Left renal cortex interstitium (tissue), 4 donors: ENCODE measurements at regions not wholly inside any gene's neighbourhood (a gene's known extent, or its start where the extent isn't known, plus 50 kb on each side); places are given as distances from the start of the nearest gene placed in this dataset.
"Not testable (repeated sequence)": the region's sequence is repeated elsewhere in the genome, so short reads cannot be mapped to it uniquely, and the experiment has no call there.

Source experiments
- DNase-seq, 4 donors: peaks; one replicate each; pipeline ENCODE4 v3.0.0-alpha.2; 2013; ENCODE audit warnings: low read depth in 4 of 4, low spot score in 2 of 4, missing footprints in 1 of 4

DNA sequence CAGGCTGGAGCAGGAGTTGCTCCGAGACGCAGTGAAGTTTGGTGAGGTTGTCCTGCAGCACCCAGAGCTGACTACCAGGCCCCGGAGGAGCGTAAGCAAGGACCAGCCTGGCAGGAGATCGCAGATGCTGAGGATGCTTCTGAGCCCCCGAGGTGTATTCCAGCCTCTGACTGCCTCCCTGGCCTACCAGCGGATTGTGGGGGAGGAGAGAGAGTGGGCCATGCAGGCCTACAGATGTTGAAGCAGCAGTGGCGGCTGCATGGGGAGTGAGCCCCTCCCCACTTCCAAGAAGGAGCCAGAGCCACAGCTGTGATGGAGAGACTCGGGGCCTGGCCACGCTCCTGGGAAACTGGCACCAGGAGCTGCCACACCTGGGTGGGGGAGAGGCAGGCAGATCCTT lies 302.5 kb upstream of the PROK2 start:
- DNase-seq: no peak

- no peak for DNase-seq
Observed at GRCh38 chr3:72086743-72087087, 301.8 kb upstream of the PROK2 start.

GRCh38 chr3:72086042-72086742 lies 301.2 kb upstream of the PROK2 start:
- DNase-seq: no peak

DNA sequence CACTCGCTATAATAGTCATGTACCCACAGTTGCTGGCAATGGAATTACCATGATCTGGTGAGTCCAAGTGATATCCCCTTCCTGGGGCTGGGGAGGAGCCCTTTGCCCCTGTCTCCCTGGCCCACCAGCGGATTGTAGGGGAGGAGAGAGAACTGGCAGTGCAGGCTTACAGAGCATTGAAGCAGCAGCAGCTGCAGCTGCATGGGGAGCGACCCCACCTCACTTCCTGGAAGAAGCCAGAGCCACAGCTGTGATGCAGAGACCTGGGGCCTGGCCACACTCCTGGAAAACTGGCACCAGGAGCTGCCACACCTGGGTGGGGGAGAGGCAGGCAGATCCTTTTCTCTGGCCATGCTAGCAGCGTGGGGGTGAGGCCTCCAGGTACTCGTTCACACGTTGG lies 300.1 kb upstream of the PROK2 start:
- DNase-seq: no peak

- DNase-seq: no peak
Observed at GRCh38 chr3:72082776-72083462, 298.0 kb upstream of the PROK2 start.

DNA sequence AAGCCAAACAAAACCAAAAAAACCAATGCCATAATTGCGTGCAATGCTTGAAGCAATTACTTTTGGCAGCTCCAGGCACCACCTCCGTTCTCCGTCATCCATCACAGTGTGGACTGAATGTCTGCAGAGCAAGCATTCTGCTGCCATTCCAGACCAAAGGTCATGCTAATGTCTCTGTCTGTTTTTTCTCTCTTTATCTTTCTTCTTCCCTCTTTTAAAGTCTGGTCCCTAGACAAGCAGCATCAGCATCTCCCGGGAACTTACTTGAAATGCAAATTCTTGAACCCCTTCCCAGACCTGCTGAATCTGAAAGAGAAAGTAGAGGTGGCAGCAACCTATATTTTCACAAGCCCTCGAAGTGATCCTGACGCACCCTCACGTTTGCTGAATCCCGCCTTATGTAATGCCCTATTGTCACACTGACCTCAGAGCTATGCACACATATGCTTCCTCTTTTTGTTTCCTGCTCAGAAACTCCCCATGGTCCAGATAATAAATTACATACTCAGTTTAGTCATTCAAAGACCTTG lies 297.3 kb upstream of the PROK2 start:
- DNase-seq: no peak

- DNase-seq: no peak
Observed at GRCh38 chr3:72081471-72082185, 296.7 kb upstream of the PROK2 start.

- no peak for DNase-seq
Observed at GRCh38 chr3:72080800-72081199, 295.9 kb upstream of the PROK2 start.

DNA sequence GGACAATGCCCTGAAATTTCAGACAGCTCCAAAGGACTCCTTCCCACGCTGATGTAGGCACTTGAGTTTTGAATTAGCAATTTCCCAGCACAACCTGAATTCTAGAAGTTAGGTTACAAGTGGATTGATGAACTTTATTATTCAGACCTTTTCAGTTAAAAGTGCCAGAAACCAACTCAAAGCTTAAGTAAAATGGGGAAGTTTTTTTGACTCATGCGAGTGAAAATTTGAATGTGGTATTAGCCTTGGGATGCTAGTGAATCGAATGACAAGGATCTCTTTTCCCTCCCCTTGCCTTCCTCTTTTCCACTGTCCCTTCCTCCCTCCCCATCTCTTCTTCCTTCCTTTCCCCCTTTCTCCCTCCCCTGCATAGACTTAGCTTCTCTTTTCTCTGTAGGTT lies 295.1 kb upstream of the PROK2 start:
- DNase-seq: no peak

DNA sequence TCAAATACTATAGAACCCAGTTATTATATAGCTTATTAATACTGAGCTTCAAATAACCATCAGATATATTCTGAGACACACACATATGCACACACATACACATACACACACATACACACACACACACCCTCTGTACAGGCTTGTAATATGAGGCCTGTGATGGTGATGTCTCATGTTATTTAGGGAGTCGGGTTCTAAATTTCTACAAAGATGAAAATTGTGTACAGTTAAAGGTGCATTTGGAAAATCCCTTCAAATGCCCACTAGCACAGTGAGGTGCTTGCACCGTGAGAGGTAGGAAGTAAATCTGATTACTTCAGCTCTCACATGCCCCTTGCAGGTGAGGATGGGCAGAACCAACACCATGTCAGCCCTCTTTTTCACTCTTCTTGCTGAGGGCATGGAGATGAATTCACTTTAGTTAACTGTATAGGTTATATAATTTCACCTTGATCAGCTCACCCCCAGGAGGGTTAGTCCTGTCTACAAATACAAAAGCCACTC lies 294.5 kb upstream of the PROK2 start:
- DNase-seq: no peak

DNA sequence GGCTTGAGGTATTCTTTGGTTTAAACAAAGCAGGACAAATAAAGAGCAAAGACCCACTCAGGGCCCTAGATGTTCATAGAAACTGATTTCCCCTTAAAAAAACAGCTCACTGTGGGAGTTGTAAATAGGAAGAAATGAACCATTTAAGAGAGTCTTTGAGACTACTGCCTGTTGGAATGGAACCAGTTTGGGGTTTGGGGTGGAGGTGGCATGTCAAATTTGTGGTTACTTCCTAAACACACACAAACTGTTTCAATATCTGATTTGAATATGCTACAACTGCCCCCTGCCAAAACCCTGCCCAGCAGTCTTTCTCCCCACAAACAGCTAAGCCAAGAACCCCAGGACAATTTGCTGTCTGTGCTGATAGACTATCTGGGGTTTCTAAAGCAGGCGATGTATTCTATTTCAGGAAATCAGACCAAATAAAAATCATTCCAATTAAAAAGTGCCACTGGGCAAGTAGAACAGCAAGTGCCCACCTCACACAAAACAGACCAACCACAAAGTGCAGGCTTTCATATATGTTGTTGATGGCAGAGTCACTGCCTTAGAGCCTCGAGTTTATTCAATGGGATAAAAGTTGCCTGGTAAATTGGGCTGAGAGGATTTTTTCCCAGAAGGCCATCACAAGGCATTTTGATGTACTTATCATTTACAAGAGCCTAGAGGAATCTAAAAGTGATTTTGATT lies 293.9 kb upstream of the PROK2 start:
- no peak for DNase-seq

GRCh38 chr3:72077473-72078259 lies 292.7 kb upstream of the PROK2 start:
- DNase-seq: no peak

- not testable (repeated sequence) for DNase-seq
Observed at GRCh38 chr3:72075848-72076247, 290.9 kb upstream of the PROK2 start.

GRCh38 chr3:72071624-72072023 lies 286.7 kb upstream of the PROK2 start:
- no peak for DNase-seq

DNA sequence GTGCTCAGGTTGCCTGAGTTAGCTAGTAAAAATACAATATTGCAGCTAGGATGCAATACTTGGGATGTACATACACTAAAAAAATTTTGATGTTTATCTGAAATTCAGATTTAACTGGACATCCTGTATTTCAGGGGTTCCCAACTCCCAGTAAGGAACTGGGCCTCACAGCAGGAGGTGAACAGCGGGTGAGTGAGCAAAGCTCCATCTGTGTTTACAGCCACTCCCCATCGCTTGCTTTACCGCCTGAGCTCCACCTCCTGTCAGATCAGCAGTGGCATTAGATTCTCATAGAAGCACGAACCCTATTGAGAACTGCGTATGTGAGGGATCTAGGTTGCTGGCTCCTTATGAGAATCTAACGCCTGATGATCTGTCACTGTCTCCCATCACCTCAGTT lies 285.1 kb upstream of the PROK2 start:
- no peak for DNase-seq

DNA sequence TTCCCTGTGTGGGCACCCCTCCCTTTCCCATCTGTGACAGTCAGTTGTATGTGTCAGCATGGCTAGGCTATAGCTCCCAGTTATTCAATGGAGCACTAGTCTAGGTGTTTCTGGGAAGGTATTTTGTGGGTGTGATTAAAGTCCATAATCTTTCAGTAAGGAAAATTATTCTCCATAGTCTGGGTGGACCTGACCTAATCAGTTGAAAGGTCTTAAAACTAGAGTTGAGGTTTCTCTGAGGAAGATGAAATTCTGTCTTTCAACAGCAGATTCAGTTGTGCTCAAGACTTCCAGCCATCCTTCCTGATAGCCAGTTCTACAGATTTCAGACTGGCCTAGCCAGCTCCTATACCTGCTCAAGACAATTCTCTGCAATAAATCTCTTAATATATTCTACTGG lies 284.6 kb upstream of the PROK2 start:
- no peak for DNase-seq

DNA sequence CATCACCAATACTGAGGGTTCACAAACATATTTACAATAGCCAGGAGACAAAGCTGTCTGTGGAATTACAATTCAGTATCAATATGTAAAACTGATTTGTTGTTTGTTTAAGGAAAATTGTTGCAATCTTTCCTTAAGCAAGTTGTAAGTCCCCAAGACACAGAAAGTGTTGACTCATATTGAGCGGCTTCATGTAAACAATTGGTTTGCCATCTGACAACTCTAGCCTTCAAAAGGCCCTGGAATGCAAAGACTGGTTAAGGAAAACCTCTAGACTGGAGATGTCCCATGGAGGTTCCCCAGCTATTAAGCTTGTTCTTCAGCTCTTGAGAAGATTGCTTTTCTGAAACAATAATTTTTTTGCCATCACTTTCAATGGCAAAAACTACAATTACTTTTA lies 283.7 kb upstream of the PROK2 start:
- no peak for DNase-seq

DNA sequence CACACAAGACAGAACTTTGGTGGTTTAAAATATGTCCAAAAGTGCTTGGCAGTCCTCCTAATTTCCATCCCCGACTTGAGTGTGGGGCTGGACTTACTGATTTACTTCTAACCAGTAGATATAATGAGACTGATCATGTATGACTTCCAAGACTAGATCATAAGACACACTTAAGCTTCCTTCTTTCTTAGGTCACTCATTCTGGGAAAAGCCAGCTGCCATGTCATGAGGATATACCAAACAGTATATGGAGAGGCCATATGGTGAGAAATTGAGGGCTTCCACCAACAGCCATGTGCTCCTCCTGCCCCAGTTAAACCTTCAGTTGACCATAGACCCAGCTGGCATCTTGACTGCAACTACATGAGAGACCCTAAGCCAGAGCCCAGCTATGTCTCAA lies 282.8 kb upstream of the PROK2 start:
- no peak for DNase-seq

DNA sequence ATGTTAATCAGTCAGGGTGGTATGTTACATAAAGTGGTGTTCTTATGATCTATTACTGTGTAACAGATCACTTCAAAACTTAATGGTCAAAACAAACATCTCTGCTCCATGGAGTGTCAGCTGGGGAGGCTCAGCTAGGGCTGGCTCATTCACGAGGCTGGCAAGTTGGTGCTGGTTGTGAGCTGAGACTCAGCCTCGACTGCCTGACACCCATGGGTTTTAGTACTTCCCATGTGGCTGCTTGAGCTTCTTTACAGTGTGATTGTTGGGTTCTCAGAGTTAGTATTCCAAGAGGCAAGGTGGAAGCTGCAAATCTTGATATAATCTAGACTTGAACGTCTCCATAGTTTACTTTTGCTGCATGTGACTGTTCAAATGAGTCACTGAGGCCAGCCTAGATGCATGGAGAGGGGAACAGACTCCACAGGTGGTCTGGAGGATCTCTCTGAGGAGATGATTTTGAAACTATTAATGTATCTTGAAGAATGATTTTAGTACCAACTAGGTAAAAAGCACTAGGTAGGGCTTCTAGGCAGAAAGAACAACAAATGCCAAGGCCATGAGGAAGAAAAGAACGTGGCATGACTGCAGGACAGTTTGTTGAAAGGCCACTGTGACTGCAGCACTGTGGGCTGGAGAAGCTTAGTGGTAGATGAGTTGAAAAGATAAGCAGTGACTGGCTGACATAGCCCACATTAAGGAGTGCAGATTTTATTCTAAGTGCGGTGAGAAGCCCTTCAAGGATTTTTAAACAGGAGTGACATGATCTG lies 281.1 kb upstream of the PROK2 start:
- no peak for DNase-seq
